GM21723 (cell line): ENCODE measurements at regions not wholly inside any gene's neighbourhood (a gene's known extent, or its start where the extent isn't known, plus 50 kb on each side); places are given as distances from the start of the nearest gene placed in this dataset.
"Not testable (repeated sequence)": the region's sequence is repeated elsewhere in the genome, so short reads cannot be mapped to it uniquely, and the experiment has no call there.

Experiments
- ATAC-seq: cut with Tn5 transposase; IDR thresholded peaks from one replicate; pipeline ENCODE4 v1.9.1; 2021; ENCODE audit warnings: mild to moderate bottlenecking, moderate library complexity; ENCODE audit not compliant: unreplicated experiment

DNA sequence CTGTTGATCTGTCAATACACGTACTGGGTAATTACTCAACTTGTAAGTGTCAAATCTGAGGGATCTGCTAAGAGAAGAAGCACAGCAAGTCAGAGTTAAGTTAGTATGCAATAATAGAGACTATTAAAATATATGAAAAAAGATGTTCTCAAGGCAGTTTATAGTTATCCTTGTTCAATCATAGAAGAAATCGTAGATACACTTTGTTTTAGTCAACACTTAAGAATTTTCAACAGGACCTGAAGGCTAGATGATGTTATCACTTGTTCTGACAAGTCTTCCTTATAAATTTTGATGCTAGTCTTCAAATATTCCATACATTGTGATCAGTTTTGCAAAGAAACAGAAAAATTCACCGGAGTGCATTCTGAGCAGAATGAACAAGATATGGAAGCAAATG, 91.1 kb upstream of the KCNQ5 start:
- ATAC-seq, result no peak

DNA sequence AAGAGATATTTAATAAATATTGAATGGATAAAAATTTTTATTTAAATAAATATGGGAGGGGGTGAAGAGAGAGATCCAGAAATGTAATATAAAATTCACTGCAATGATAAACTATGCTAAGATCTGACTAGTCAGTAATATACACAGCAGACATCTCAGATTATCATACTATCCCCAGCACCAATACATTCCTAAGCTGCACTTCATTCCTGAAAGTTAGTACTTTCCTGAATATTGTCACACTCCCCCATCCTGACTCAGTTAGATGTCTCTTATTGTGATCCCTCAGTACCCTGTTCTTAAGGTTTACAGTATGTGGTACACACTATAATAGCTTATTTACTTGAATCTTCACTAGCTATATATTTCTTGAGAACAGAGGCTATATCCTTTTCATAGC, 88.3 kb upstream of the KCNQ5 start:
- no peak for ATAC-seq

DNA sequence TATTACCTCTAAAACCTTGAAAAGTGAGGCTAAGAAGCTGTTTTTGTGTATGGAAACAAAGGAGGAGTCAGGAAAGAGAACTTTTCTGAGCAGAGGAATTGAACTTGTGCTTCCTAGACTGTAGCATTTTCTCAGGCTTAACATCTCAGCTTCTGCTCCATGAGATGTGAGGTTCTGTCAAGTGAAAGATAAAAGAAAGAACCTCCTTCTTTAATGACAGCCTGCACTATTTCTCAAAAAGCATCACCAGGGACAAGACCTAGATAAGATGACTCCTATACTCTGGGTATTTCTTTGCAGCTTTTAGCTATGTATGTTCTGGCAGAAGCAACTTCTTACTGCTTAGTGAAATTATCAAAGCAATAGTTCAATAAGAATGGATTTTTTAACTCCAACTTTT, 87.6 kb upstream of the KCNQ5 start:
- no peak for ATAC-seq

DNA sequence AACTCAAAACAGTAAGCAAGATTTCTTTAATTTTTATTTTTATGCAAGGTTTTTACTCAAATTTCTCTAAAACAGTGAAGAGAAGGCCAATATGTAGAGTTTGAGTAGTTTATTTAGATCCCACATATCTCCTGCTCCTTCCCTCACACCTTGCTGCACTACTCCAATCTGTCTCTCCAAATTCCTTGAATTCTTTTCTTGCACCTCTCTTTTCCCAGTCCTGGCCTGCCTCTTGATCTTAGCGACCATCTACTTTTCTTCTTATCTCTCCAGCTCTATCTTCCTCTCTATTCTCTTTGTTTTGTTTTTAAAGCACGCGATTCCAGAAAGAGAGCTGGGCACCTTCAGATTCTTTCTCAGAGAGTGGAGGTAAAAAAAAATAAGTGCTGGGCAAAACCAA, 86.7 kb upstream of the KCNQ5 start:
- no peak for ATAC-seq

DNA sequence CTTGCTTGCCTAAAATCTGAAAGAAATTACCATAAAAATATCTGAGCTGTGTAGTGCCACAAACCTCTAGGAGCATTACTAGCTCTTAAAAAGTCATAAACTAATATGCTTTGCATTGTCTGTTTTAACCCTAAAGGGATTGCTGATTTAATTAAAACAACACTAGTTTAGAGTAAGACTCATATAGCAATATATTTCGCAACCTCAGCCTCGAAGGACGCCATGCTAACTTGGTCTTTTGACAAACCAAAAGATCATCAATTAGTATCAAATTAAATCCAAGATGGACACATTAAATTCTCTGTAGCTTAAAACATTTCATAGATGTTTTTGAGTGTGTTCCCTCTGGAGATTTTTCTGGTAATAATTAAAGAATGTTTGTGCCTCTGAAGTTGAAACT, 74.8 kb upstream of the KCNQ5 start:
- no peak for ATAC-seq

DNA sequence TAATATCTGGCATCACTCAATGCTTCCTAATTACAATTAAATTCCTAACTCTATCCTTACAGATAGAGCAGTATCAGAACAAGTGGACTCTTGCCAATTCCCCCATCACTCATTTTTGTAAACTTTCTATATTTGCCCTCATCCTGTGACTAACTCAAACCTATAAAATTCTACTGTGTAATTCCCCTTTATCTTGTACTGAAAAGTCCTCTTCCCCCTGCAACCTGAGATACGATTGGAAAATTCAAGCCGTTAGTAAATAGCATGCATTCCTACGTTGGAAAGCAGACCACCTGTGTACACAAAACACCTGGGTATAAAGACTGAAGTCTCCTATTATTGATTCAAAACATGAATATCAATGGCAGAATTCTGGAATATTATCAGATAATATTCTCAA, 70.4 kb upstream of the KCNQ5 start:
- ATAC-seq, result no peak

DNA sequence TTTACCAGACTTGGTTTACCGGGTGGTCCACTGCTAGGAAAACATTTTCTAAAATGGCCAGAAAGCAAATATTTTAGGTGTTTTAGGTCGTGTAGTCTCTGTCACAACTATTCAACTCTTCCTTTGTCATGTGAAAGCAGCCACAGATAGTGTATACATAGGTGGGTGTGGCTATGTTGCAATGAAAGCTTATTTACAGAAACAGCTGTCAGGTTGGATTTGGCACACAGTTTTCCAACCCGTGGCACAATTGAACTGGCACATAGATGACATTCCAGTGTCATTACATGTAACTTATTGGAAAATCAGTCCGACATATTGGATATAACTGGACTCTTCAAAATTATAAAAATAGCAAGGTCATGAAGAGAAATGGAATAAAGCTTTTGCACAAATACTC, 68.9 kb upstream of the KCNQ5 start:
- ATAC-seq, result no peak

DNA sequence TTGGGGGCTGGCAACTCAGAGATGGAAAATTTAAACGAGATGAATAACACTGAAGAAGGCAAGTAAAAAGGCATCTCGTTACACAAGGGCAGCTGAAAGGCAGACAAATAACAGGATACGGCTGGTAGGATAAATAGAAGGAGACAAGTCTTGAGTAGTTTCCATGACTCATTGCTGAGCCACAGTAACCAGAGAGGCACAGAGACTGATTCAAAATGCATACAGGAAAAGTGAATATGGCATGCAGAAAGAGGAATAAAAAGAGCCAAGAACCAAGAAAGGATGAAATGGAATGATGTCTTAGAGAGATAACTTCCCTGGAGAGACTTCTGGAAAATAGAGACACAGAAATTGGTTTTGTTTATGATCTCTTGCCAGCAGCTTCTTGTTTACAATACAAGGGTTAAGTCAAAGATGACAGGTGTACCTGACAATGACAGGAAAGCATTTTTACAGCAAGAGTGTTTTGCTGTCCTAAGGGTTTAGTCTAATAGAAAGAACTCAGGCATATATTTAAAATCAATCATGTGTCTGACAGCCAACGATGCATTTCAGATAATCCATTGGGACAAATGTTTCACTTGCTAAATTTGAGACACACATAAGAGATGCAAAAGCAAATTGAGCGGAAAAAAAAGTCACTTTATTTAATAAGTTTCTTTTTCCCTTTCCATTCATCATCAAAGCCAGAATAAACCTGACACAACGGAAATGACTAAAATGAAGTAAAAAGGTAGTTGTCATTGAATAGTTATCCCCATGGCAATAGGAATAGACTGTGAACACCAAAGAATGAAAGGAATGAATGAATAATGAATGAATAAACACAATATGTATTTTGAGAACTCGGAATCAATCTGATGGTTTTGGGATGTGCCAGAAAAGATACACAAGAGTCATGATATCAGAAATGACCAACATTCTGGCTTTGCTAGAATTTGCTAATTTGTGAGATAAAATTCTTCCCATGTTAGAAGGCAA, 68.0 kb upstream of the KCNQ5 start:
- ATAC-seq, result no peak

DNA sequence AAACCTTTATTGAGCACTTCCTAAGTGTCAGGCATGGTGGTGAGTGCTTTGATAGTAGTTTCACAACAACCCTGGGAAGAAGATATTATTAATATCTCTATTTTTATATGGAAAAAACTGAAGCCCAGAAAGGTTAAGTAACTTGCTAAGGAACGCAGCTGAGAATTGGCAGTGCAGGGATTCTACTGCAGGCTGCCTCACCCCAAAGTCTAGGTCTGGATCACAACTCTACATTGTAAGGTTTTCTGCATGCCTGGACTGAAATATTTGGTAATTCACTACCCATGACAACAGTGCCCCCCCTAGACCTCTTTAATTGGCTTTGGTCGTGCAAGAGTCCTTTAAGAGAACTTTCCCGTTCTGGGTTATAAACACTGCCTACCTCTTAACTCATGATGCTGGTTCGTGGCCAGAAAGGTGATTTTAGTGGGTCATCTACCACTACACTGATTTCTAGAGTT, 67.1 kb upstream of the KCNQ5 start:
- no peak for ATAC-seq

DNA sequence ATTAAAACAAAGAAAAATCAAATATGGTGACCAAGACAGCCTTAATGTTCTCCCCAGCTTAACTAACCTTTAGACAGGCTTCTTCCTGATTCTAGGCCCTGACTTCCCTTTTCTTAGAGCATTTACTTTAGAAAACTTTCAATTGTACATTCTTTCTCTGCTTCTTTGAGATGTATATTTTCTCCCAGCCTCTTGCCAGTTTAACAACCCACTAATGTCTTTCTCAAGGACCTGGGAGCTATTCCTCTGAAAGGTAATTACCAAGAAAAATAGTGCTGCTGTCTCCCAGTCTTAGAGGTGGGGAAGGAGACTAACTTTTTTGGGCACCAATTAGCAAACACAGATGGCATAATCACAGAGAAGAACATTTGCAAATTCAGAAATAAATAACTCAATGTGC, 62.8 kb upstream of the KCNQ5 start:
- ATAC-seq, result no peak

DNA sequence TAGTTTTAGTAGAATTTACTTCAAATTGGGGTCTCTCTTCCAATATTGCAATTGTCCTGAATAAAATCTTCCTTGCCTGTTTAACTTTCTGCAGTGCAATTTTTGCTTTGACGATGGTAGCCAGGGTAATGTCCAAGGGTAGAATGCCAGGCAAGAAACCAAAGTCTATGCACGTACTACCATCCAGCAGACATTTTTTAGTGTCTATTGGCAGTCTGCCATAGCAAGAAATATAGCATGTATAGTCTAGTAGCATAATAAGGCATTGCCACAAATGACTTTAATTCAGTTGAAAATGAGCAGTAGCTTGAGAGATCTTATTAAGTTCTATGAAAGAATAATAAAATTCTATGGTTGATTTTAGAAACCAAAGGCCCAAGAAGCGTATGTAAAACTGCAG, 62.3 kb upstream of the KCNQ5 start:
- ATAC-seq, result no peak

DNA sequence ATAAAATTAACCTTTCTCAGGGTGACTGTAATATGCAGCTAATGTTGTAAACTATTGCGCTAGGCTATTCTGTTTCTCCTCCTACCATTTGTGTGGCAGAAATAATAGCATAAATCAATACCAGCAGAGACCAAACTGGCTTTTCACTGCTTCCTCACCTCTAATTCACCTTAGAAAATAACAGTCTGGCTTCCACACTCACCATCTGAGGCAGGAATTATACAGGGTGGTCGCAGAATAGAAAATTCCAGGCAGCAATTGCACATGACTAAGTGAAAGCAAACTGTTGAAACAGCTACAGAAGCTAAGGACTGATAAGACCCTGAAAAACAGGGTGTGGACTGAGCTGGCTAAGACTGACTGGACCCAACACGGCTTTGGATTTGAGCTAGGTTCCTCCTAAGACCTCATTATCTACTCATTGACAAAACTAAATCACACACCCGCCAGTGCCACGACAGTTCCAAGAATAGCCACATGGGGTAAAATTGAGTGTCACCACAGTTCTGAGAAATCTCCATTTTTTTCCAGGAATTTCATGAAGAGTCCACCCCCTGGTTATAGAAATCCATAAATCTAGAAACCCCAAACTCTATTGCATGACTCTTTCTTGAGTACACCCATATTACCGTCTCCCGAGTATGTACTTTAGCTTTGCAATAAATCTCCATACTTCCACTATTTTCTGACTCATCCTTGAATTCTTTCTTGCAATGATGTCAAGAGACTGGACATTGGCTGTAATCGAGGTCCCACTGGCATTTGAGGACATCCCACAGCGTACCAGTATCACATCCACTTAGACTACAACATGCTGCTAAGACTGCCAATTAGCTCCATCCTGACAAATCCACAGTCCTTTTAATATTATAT, 60.9 kb upstream of the KCNQ5 start:
- ATAC-seq, result no peak

DNA sequence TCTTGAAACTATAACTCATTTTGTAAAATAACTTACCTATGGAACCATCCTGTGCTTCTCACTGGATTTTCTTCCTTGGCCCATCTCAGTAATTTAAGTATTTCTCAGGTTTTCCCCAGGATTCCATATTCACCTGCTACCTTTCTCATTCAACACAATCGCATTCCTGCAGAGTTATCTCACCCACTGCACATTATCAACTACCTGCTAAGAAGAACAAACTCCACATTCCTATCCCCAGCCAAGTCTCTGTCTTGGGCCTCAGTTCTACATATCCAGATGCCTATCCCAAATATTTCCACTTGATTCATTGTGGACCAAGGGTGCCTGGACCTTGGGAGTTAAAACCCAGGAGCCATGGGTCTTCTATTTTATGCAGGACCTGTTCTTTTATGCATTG, 60.2 kb upstream of the KCNQ5 start:
- no peak for ATAC-seq

DNA sequence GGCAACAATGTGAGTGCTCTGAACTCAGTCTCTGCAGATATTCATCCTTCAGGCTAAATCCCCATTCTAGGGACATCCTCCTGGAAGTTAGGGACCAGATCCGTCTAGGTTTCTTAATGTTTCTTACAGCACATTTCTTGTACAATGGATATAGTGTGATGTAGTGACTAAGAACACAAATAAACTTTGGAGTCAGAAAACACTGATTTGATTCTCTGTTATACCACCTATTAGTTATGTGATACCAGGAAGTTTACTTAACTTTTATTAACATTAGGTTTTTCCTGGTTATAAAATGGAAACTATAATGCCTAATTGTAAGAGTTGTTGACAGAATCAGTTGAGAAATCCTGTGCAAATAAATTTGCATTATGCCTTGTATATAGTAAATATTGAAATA, 57.6 kb upstream of the KCNQ5 start:
- ATAC-seq, result no peak

DNA sequence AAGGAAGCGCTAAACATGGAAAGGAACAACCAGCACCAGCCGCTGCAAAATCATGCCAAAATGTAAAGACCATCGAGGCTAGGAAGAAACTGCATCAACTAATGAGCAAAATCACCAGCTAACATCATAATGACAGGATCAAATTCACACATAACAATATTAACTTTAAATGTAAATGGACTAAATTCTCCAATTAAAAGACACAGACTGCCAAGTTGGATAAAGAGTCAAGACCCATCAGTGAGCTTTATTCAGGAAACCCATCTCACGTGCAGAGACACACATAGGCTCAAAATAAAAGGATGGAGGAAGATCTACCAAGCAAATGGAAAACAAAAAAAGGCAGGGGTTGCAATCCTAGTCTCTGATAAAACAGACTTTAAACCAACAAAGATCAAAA, 49.9 kb upstream of the KCNQ5 start:
- ATAC-seq, result not testable (repeated sequence)
